Stimulated activated CD4-positive, alpha-beta T cell treated with anti-CD3 and anti-CD28 coated beads, TNF-alpha, amount 100 ng/mL, for 24 hours (primary cell): ENCODE measurements at regions not wholly inside any gene's neighbourhood (a gene's known extent, or its start where the extent isn't known, plus 50 kb on each side); places are given as distances from the start of the nearest gene placed in this dataset.
"Not testable (repeated sequence)": the region's sequence is repeated elsewhere in the genome, so short reads cannot be mapped to it uniquely, and the experiment has no call there.

ENCODE experiments used
- DNase-seq, 3 experiments: peaks; one replicate each; pipeline ENCODE4 v3.0.0-alpha.2; 2020; ENCODE audit warnings: low read depth in 3 of 3

DNA sequence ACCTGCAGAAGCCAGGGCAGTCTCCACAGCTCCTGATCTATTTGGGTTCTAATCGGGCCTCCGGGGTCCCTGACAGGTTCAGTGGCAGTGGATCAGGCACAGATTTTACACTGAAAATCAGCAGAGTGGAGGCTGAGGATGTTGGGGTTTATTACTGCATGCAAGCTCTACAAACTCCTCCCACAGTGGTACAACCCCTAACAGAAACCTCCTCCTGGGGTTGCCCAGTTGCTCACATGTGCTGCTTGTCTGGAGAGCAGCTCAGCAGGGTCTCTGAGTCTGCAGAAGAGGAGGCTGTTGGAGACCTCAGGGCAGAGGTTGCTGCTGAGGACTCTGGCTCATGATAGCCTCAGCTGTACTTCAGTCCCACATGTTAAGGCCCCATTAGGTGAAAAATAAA, 1269.1 kb downstream of the RPIA start:
- not testable (repeated sequence) for DNase-seq

DNA sequence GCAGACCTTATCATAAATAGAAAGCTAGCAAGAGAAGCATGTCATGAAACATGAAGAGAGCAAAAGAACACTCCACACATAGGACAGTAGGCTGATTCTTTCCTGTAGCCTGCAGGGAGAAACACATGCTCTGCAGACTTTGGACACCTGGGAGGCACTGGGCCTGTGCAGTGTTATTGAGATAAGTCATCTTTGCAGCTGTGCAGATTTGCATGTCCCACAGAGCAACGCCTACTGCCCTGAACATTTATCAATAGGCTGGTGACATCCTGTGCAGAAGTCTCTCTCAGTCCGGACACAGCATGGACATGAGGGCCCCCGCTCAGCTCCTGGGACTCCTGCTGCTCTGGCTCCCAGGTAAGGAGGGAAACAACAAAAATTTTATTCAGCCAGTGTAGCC, 1277.1 kb downstream of the RPIA start:
- not testable (repeated sequence) for DNase-seq

DNA sequence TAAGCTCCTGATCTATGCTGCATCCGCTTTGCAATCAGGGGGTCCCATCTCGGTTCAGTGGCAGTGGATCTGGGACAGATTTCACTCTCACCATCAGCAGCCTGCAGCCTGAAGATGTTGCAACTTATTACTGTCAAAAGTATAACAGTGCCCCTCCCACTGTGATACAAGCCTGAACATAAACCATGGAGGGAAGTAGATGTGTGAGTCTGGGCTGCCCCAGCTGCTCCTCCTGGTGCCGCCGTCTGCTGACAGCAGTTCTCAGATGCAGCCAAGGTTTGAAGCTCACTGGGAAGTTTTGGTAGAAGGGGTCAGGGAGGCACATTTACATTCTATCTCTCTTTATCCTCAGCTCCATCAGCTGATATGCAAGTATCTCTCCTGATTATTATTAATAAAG, 1277.7 kb downstream of the RPIA start:
- not testable (repeated sequence) for DNase-seq

DNA sequence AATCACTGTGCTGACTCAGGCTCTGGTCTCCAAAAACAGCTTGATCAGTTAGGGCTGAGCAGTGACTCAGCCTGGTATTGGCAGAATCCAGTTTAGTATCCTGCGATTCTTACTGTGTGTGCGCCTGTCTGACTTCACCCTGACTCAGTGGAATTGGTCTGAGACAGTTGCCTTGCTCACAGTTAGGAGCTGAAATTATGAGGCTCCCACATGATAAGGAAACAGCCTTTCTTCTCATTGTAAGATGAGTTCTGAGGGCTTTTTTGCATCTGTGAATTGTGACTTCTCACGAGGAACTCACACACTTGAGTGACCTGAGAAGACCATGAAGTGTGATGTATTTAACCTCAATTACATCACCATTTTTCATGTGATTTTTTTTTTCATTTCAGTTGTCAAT, 1282.4 kb downstream of the RPIA start:
- not testable (repeated sequence) for DNase-seq

DNA sequence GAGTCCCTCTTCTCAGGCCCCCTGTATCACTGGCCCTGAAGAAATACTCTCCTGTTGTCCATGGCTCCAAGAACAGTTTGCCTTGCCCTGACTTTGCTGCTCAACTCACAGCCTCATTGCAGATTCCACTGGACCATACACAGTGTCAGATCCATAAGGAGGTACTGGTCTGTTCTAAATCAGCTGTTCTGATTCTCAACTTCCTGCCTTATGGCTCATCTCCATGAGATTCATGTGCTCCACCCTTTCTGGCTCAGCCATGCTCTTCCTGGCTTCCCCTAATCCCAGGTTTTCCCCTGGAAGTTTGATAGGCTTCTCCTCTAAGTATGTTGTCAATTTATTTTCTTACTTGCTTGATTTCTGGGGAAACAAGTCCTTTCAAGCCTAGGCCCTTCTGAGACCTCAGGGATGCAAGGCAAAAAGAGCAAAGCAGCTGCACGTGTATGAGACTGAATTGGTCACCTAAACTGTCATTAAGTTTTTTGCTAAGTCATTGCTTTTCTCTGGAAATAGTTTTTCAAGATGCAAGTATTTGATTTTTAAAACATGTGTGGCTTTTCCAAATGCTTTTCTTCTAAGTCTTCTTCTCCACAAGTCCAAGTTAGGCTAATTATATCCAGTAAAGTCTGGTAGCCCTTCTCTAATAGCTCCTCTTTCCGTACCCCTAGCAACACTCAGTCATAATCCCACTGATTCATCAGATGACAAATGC, 1288.5 kb downstream of the RPIA start:
- not testable (repeated sequence) for DNase-seq

DNA sequence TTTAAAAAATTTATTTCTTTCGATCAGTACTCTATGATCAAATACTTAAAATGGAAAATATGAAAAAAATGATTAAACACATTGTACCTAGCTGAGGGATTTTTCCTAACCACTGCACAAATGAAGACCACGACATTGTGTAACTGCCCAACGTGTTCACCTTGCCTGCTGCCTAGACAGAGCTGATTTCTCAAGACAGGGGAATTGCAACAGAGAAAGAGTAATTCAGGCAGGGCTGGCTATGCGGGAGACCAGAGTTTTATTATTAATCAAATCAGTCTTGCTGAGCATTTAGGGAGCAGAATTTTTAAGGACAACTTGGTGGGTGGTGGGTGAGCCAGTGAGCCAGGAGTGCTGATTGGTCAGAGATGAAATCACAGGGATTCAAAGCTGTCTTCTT, 1290.8 kb downstream of the RPIA start:
- DNase-seq: not testable (repeated sequence)

DNA sequence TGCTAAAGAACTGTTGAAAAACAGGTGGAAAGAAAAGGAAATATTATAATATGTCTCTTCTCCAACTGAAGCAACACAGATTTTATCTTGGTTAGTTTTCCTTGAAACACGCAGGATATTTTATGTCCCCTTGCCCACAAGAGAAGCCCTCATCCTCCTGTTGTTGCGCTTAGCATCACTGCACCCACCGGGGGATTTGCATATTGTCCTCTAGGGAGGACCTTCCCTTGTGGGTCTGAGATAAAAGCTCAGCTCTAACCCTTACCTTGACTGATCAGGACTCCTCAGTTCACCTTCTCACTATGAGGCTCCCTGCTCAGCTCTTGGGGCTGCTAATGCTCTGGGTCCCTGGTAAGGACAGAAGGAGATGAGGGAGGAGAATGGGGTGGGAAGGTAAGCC, 1294.2 kb downstream of the RPIA start:
- not testable (repeated sequence) for DNase-seq

DNA sequence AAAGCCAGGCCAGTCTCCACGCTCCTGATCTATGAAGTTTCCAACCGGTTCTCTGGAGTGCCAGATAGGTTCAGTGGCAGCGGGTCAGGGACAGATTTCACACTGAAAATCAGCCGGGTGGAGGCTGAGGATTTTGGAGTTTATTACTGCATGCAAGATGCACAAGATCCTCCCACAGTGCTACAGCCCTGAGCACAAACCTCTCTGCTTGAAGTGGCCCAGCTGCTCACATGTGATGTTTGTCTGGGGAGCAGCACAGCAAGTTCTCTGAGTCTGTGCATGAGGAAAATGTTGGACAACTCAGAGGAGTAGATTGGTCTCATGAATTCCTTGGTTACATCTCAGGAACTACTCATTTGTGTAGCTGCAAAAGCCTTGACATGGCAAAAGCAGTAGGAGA, 1295.1 kb downstream of the RPIA start:
- not testable (repeated sequence) for DNase-seq

DNA sequence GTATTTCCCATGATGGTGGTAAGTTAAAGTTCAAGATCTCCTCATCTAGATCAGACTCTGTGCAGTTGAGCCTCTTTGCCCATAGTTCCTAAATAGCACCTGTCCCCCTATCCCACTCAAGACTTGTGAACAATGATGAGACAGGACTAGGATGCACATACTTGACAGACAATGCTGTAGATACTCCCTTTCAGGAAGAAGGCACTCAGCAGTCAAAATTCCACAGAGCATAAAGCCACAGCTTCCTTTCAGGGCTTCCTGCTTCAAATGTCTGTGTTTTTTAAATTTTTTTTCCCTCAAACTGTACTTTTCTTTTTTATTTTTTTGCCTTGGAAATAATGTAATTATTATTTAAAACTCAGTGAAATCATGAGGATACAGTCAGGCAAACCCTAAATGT, 1305.3 kb downstream of the RPIA start:
- DNase-seq: not testable (repeated sequence)

DNA sequence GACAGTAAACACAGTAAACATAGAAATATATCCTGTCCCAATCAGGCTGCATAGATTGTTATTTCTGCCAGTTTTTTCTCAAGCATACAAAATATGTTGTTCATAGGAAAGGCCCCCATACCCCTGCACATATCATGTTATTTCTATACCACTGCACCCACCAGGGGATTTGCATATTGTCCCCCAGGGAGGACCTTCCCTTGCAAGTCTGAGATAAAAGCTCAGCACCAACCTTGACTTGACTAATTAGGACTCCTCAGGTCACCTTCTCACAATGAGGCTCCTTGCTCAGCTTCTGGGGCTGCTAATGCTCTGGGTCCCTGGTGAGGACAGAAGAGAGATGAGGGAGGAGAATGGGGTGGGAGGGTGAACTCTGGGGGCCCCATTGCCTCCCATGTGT, 1313.1 kb downstream of the RPIA start:
- not testable (repeated sequence) for DNase-seq

DNA sequence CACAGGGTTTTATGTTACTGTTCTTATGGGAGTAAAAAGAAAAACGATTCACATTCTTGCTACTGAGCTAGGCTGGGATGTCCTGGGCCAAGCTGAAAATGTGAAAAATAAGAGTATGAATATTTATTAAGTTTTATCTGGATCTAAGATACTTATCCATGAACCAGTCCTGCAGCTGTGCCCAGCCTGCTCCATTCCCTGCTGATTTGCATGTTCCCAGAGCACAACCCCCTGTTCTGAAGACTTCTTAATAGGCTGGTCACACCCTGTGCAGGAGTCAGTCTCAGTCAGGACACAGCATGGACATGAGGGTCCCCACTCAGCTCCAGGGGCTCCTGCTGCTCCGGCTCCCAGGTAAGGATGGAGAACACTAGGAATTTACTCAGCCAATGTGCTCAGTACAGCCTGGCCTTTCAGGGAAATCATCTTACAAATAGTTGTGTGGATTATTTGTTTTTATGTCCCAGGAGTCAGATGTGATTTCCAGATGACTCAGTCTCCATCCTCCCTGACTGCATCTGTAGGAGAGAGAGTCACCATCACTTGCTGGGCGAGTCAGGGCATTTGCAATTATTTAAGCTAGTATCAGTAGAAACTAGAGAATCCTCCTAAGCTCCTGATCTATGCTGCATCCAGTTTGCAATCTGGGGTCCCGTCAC, 1319.1 kb downstream of the RPIA start:
- DNase-seq: not testable (repeated sequence)

DNA sequence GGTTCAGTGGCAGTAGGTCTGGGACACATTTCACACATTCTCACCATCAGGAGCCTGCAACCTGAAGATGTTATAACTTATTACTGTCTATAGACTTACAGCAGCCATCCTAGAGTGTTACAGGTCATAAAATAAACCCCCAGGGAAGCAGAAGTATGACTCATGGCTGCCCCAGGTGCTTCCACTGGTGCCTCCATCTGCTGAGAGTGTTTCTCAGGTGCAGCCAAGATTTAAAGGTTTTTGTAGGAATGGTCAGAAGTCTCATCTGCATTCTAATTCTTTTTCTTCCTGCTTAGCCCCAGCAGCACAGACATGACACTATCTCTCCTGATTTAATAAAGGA, 1319.6 kb downstream of the RPIA start:
- DNase-seq: not testable (repeated sequence)

DNA sequence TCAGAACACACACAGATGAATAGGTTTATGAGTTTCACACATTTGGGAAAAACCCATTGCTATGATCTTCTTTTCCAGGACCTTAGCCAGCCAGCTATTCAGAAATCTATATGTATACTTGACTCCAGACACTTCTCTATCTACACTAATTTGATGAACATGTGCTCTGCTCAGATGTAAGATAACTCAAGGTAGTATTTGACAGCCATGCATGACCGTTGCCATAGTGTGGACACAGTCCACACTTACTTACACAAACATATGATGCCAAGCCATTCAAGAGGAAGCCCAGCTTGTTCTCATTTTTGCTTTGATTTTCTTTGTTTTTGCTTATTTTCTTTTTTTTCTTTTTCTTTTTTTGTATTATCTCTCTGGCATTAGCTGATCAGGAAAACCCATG, 1328.4 kb downstream of the RPIA start:
- not testable (repeated sequence) for DNase-seq

DNA sequence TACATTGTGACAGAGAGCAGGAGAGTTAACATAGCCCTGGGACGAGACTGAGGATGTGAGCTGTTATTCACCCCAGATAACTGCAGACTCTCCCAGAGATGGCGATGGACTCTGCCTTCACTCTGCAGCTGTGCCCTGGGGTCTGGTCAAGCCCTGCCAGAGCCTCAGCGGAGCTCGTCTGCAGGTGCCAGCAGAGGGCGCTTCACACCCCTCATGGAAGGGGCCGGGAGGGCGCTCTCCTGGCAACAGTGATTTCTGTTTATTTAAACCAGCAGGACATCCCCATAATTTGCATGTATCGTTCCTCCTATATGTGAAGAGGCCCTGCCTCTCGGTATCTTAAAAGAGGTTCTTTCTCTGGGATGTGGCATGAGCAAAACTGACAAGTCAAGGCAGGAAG, 1329.8 kb downstream of the RPIA start:
- DNase-seq: not testable (repeated sequence)

DNA sequence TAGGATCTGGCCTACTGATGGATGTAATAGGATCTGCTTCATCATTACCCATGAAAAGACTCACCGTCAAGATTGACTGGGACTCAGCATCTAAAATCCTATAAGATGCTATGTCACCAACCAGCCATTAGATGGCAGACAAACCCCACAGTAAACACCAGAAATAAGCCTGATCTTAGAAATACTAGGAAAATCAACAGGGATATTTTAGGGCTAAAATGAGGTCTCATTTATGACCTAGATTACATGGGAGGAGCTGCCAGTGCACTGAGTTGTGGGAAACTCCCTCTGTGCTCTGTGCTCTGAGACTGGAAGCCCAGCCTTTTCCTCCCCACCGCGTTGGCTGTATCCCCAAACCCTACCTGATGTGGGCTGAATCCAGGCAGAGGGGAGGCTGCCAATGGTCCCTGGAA, 1335.8 kb downstream of the RPIA start:
- not testable (repeated sequence) for DNase-seq

DNA sequence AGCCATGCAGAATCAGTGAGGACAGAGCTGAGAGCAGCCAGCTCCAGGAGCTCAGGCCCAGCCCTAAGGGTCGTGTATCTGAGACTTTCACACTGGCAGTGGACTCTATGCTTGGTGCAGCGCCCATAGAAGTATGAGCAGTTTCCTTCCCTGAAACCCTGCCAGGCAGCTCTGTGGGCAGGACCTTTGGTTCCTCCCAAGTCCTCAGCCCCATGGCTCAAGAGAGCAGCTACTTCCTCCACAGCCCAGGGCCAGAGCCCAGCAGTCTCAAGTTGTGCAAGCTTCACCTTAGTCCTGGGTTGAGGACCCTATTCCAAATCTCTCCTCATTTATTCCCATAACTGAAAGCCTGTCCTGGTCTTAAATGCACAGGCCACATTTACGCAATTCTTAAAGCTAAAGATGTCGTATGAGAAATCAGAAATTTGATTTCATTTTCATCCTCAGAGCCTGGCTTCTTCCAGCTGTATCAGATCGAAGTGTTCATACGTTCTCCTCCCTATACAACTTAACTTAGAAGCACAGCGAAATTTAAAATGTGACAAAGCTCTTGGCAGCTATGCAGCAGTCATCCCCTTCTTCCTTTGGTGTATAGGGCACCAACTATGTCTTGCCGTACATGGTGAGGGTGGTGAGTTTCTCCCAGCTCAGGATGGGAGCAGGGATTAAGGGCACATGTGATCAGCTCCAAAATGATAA, 1337.1 kb downstream of the RPIA start:
- DNase-seq: not testable (repeated sequence)

DNA sequence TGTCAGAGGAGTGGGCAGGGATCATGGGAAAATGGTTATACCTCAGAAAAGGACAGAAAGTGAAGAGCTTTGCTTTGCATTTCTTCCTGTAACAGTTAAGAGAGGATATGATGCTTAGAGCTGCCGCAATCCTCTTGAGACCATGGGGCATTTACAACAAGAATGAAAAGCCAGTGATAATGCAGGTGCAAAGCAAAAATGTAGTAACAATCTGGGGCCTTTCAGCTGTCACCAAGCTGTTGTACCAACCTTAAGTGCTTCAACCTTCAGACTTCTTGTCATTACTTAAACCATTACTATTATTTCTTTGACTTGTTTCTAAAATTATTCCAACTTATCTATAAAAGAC, 1337.6 kb downstream of the RPIA start:
- not testable (repeated sequence) for DNase-seq

DNA sequence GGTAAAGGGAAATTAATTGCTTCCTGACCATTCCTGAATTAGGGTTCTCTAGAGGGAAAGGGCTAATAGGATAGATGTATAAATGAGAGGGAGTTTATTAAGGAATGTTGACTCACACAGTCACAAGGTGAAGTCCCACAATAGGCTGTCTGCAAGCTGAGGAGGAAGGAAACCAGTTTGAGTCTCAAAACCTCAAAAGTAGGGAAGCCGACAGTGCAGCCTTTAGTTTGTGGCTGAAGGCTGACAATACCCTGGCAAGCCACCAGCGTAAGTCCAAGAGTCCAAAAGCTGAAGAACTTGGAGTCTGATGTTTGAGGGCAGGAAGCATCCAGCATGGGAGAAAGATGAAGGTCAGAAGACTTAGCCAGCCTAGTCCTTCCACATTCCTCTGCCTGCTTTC, 1340.8 kb downstream of the RPIA start:
- DNase-seq: not testable (repeated sequence)

DNA sequence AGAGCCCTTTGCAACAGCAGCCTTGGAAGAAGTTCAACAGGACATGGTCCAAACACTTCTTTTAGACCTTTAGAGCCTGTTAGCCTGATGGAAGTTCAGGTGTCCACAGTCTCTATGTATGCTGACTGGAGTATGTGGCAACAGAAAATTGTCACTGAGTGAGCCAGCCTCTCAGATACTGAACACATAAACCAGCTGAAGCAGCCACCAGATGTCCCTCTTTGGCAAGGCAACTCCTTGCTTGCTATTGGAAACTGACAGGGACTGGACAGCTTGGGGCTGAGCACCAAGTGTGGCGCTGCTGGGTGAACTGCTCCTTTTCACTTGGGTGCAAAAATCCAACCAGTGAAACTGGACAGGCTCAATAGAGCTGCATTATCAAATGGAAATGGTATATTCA, 1344.9 kb downstream of the RPIA start:
- DNase-seq: not testable (repeated sequence)

DNA sequence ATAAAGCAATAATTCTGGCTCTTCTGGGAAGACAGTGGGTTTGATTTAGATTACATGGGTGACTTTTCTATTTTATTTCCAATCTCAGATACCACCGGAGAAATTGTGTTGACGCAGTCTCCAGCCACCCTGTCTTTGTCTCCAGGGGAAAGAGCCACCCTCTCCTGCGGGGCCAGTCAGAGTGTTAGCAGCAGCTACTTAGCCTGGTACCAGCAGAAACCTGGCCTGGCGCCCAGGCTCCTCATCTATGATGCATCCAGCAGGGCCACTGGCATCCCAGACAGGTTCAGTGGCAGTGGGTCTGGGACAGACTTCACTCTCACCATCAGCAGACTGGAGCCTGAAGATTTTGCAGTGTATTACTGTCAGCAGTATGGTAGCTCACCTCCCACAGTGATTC, 1347.6 kb downstream of the RPIA start:
- DNase-seq: not testable (repeated sequence)

DNA sequence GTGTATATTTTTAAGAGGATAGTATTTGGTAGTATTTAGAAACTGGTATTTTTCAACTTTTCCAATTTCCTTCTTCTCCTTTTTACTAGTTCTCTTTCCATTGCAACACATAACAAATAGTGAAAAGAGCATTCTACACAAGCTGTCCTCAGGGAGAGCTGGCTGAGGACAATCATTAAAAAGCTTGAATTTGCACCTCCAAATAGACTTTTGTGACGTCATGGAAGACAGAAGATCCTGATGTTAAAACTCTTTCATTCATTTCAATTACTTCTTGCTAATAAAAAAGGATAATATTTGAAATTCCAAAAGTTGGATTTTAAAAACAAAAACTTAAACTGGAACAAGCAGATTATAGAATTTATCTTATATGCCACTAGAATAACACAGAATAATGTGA, 1356.3 kb downstream of the RPIA start:
- DNase-seq: not testable (repeated sequence)

DNA sequence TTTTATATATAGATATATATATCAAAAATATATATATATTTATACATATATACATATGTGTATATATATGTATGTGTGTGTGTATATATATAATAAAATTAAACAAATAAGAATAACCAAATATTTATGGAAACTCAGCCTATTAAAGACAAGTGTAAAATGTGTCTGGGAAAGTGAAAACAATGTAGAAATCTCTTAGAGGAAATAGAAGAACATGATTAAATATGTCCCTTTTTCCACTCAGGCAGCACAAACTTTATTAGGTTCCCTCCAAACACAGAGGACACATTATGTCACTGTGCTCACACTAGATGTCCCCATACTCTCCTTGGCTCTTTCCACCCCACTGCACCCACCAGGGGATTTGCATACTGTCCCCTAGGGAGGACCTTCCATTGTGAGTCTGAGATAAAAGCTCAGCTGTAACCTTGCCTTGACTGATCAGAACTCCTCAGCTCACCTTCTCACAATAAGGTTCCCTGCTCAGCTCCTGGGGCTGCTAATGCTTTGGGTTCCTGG, 1360.7 kb downstream of the RPIA start:
- DNase-seq: not testable (repeated sequence)
